H1 (cell line): ENCODE measurements at regions not wholly inside any gene's neighbourhood (a gene's known extent, or its start where the extent isn't known, plus 50 kb on each side); places are given as distances from the start of the nearest gene placed in this dataset.

Experiments
- CTCF ChIA-PET: fragments of 300-600 bp; sonication (Branson Sonifier 250); formaldehyde crosslinking; loops from one replicate; lab custom pipeline; 2021; ENCODE audit not compliant: partially characterized antibody; lab: Charles Lee
- POLR2A ChIA-PET: fragments of 300-600 bp; sonication (Branson Sonifier 250); formaldehyde crosslinking; loops from one replicate; lab custom pipeline; 2021; ENCODE audit warnings: inconsistent platforms; ENCODE audit not compliant: partially characterized antibody; lab: Charles Lee
- DNase-seq, 2 experiments: peaks; one replicate each; pipeline versions ENCODE4 v3.0.0 to v3.0.0-alpha.2; 2010 to 2022; ENCODE audit warnings: low spot score in 2 of 2, low read depth in 1 of 2, mixed read lengths in 1 of 2
- FAIRE-seq: peaks from 2 replicates; lab custom pipeline; 2011; peaks lifted over from hg19 to GRCh38; lab: Jason Lieb, UNC
- H2AFZ ChIP-seq: 2 replicates; pipeline ENCODE4 v1.8.1; 2012; ENCODE audit warnings: low read length, inconsistent platforms
- H2AK5ac ChIP-seq: 2 replicates; pipeline ENCODE4 v1.6.1; 2013; ENCODE audit warnings: low read depth, low read length
- H2BK120ac ChIP-seq: replicated peaks from 2 replicates; pipeline ENCODE3; 2013; ENCODE audit warnings: low read depth, low read length, inconsistent platforms
- H2BK12ac ChIP-seq: 2 replicates; pipeline ENCODE4 v1.6.1; 2013; ENCODE audit warnings: low read depth, low read length
- H2BK15ac ChIP-seq: 2 replicates; pipeline ENCODE4 v1.6.1; 2013; ENCODE audit warnings: low read length
- H2BK20ac ChIP-seq: 2 replicates; pipeline ENCODE4 v1.6.1; 2013; ENCODE audit warnings: low read length
- H2BK5ac ChIP-seq: 2 replicates; pipeline ENCODE4 v1.6.1; 2013; ENCODE audit warnings: low read depth, low read length
- H3K14ac ChIP-seq: 2 replicates; pipeline ENCODE4 v1.6.1; 2013; ENCODE audit warnings: inconsistent platforms; ENCODE audit not compliant: insufficient read length
- H3K18ac ChIP-seq: 2 replicates; pipeline ENCODE4 v1.6.1; 2013; ENCODE audit warnings: low read length; ENCODE audit errors: extremely low read depth
- H3K23ac ChIP-seq: 2 replicates; pipeline ENCODE4 v1.6.1; 2013; ENCODE audit warnings: inconsistent platforms; ENCODE audit not compliant: insufficient read length
- H3K23me2 ChIP-seq: 2 replicates; pipeline ENCODE4 v1.6.1; 2013; ENCODE audit warnings: low read depth, low read length
- H3K27ac ChIP-seq: 2 replicates; pipeline ENCODE4 v1.6.1; 2011; ENCODE audit warnings: low read depth, low read length, inconsistent platforms
- H3K27me3 ChIP-seq, 4 experiments: replicated peaks in 1 of 4; 1 replicate in 1 of 4; 2 replicates in 3 of 4; pipeline versions ENCODE4 v1.6.1 to v1.8.1; 2011 to 2013; ENCODE audit warnings: low read length in 3 of 4, mild to moderate bottlenecking in 3 of 4, inconsistent platforms in 2 of 4, mixed read lengths in 2 of 4, moderate library complexity in 1 of 4; ENCODE audit not compliant: control insufficient read depth in 3 of 4, insufficient read depth in 3 of 4; ENCODE audit errors: extremely low read depth in 1 of 4
- H3K36me3 ChIP-seq, 4 experiments: 2 replicates each; pipeline versions ENCODE4 v1.6.1 to v1.8.1; 2011 to 2013; ENCODE audit warnings: mild to moderate bottlenecking in 4 of 4, low read length in 3 of 4, moderate library complexity in 2 of 4, control low read depth in 1 of 4, inconsistent platforms in 1 of 4; ENCODE audit not compliant: insufficient read depth in 4 of 4, control insufficient read depth in 2 of 4
- H3K4ac ChIP-seq: replicated peaks from 2 replicates; pipeline ENCODE3; 2013; ENCODE audit warnings: low read length, low read depth, mixed read lengths, inconsistent platforms; ENCODE audit not compliant: insufficient read length
- H3K4me1 ChIP-seq, 4 experiments: replicated peaks in 1 of 4; 1 replicate in 1 of 4; 2 replicates in 3 of 4; pipeline versions ENCODE4 v1.6.1 to v1.8.1; 2011 to 2013; ENCODE audit warnings: low read length in 3 of 4, inconsistent platforms in 2 of 4, mixed read lengths in 1 of 4; ENCODE audit not compliant: insufficient read depth in 4 of 4, control insufficient read depth in 3 of 4
- H3K4me2 ChIP-seq, 2 experiments: 2 replicates each; pipeline versions ENCODE4 v1.6.1 to v1.8.1; 2011 to 2013; ENCODE audit warnings: low read depth in 2 of 2, low read length in 2 of 2, control low read depth in 1 of 2, inconsistent platforms in 1 of 2, mild to moderate bottlenecking in 1 of 2; ENCODE audit not compliant: insufficient read depth in 1 of 2
- H3K4me3 ChIP-seq, 4 experiments: fragments of 200-600, 300-600 bp in 1 of 4; sonication (generic), shearing (Covaris generic), sonication (Bioruptor Twin) in 1 of 4; 2 replicates each; pipeline versions ENCODE4 v1.5.1 to v1.8.1; 2011 to 2016; ENCODE audit warnings: low read length in 4 of 4, low read depth in 3 of 4, control low read depth in 2 of 4, inconsistent platforms in 2 of 4, mild to moderate bottlenecking in 2 of 4, mixed read lengths in 1 of 4, moderate library complexity in 1 of 4; ENCODE audit not compliant: insufficient read depth in 2 of 4; ENCODE audit errors: extremely low read depth in 1 of 4
- H3K56ac ChIP-seq: replicated peaks from 2 replicates; pipeline ENCODE3; 2013; ENCODE audit warnings: low read depth, mild to moderate bottlenecking, mixed read lengths, low read length, inconsistent platforms; ENCODE audit not compliant: insufficient read length
- H3K79me1 ChIP-seq: 2 replicates; pipeline ENCODE4 v1.6.1; 2013; ENCODE audit warnings: low read depth, low read length, control low read depth
- H3K79me2 ChIP-seq, 2 experiments: 2 replicates each; pipeline versions ENCODE4 v1.6.1 to v1.8.1; 2012 to 2013; ENCODE audit warnings: low read length in 2 of 2, mild to moderate bottlenecking in 2 of 2, inconsistent platforms in 1 of 2; ENCODE audit not compliant: insufficient read depth in 2 of 2, control insufficient read depth in 1 of 2
- H3K9ac ChIP-seq, 4 experiments: replicated peaks in 1 of 4; 1 replicate in 1 of 4; 2 replicates in 3 of 4; pipeline versions ENCODE4 v1.6.1 to v1.8.1; 2011 to 2013; ENCODE audit warnings: low read depth in 3 of 4, low read length in 3 of 4, control low read depth in 2 of 4, mild to moderate bottlenecking in 2 of 4, moderate library complexity in 2 of 4, inconsistent platforms in 1 of 4; ENCODE audit errors: extremely low read depth in 1 of 4
- H3K9me3 ChIP-seq, 2 experiments: 2 replicates each; pipeline versions ENCODE4 v1.6.1 to v1.8.1; 2012 to 2013; ENCODE audit warnings: mild to moderate bottlenecking in 2 of 2, moderate library complexity in 2 of 2, control low read depth in 1 of 2, inconsistent platforms in 1 of 2, low read depth in 1 of 2, low read length in 1 of 2, mixed read lengths in 1 of 2; ENCODE audit not compliant: insufficient read depth in 2 of 2
- H4K20me1 ChIP-seq, 2 experiments: replicated peaks in 1 of 2; 2 replicates each; pipeline versions ENCODE3 to v1.8.1; 2011 to 2013; ENCODE audit warnings: inconsistent platforms in 2 of 2, low read length in 2 of 2, mild to moderate bottlenecking in 1 of 2; ENCODE audit not compliant: insufficient read depth in 2 of 2, control insufficient read depth in 1 of 2
- H4K5ac ChIP-seq: 2 replicates; pipeline ENCODE4 v1.6.1; 2013; ENCODE audit warnings: low read length, low read depth, mixed read lengths, inconsistent platforms; ENCODE audit not compliant: insufficient read length
- H4K8ac ChIP-seq: 2 replicates; pipeline ENCODE4 v1.8.0; 2013; ENCODE audit warnings: mild to moderate bottlenecking, moderate library complexity, low read length, inconsistent platforms; ENCODE audit not compliant: insufficient read depth; ENCODE audit errors: extremely low read depth
- H4K91ac ChIP-seq: replicated peaks from 2 replicates; pipeline ENCODE3; 2013; ENCODE audit warnings: low read length, mixed read lengths, inconsistent platforms; ENCODE audit not compliant: insufficient read length
- BACH1 ChIP-seq: IDR thresholded peaks from 2 replicates; pipeline ENCODE4 v1.6.1; 2012; ENCODE audit warnings: low read length, improper control_type of control experiment
- BRCA1 ChIP-seq: IDR thresholded peaks from 2 replicates; pipeline ENCODE4 v1.6.1; 2012; ENCODE audit warnings: low read depth, low read length, improper control_type of control experiment
- CBX5 ChIP-seq: fragments of 300-800, 300-1000 bp; sonication (generic); IDR thresholded peaks from 2 replicates; pipeline ENCODE4 v1.7.1; 2016; ENCODE audit warnings: antibody characterized with exemption, low read length, low read depth
- CBX8 ChIP-seq: fragments of 300-800, 300-1000 bp; sonication (generic); IDR thresholded peaks from 2 replicates; pipeline ENCODE4 v1.7.1; 2016; ENCODE audit warnings: low read depth, low read length, borderline replicate concordance
- EP300 ChIP-seq, 2 experiments: IDR thresholded peaks; 1 replicate in 1 of 2; 2 replicates in 1 of 2; pipeline ENCODE4 v1.6.1; 2011 to 2012; ENCODE audit warnings: low read depth in 2 of 2, low read length in 2 of 2, mild to moderate bottlenecking in 2 of 2, borderline replicate concordance in 1 of 2, inconsistent platforms in 1 of 2, moderate library complexity in 1 of 2
- GABPA ChIP-seq: IDR thresholded peaks from 2 replicates; pipeline ENCODE4 v1.6.1; 2011; ENCODE audit warnings: mild to moderate bottlenecking, low read length, moderate library complexity, borderline replicate concordance; ENCODE audit not compliant: insufficient read depth
- KDM1A ChIP-seq: fragments of 200-600, 300-600 bp; sonication (generic); IDR thresholded peaks from 2 replicates; pipeline ENCODE4 v1.7.1; 2016; ENCODE audit warnings: mild to moderate bottlenecking, low read length, borderline replicate concordance
- KDM4A ChIP-seq: IDR thresholded peaks from one replicate; pipeline ENCODE4 v1.7.1; 2012; ENCODE audit warnings: low read depth, mild to moderate bottlenecking, moderate library complexity, low read length, inconsistent platforms; ENCODE audit not compliant: severe bottlenecking
- KDM5A ChIP-seq: fragments of 200-600 bp; IDR thresholded peaks from 2 replicates; pipeline ENCODE4 v1.7.1; 2012; ENCODE audit warnings: mild to moderate bottlenecking, low read length, inconsistent platforms, mixed read lengths
- NRF1 ChIP-seq: IDR thresholded peaks from 2 replicates; pipeline ENCODE4 v1.6.1; 2011; ENCODE audit warnings: mild to moderate bottlenecking, low read depth, low read length, improper control_type of control experiment
- PHF8 ChIP-seq: fragments of 200-600 bp; sonication (generic); conservative IDR thresholded peaks from 2 replicates; pipeline ENCODE4 v1.7.1; 2012; ENCODE audit warnings: low read depth, mild to moderate bottlenecking, inconsistent platforms, low read length, moderate library complexity
- POLR2AphosphoS5 ChIP-seq: IDR thresholded peaks from 2 replicates; pipeline ENCODE4 v1.6.1; 2011; ENCODE audit warnings: low read depth, low read length
- RBBP5 ChIP-seq: IDR thresholded peaks from 2 replicates; pipeline ENCODE4 v1.7.1; 2012; ENCODE audit warnings: low read depth, mild to moderate bottlenecking, inconsistent platforms, low read length, moderate library complexity, borderline replicate concordance
- SP4 ChIP-seq: IDR thresholded peaks from 2 replicates; pipeline ENCODE4 v1.6.1; 2012; ENCODE audit warnings: low read length, inconsistent platforms
- TAF7 ChIP-seq: optimal IDR thresholded peaks from 2 replicates; pipeline ENCODE3; 2011; ENCODE audit warnings: low read depth, mild to moderate bottlenecking, inconsistent platforms, low read length, moderate library complexity, borderline replicate concordance
- ZNF274 ChIP-seq: IDR thresholded peaks from 2 replicates; pipeline ENCODE4 v1.7.0; 2012; ENCODE audit warnings: low read length, borderline replicate concordance; ENCODE audit errors: extremely low read depth
- WGBS, 2 experiments: shearing (Covaris generic) in 1 of 2; methylation state at CpG; one replicate each; pipeline versions ENCODE4 v1.1.6 to v1.1.7; 2013 to 2015; ENCODE audit warnings: low lambda C conversion rate in 2 of 2, mixed read lengths in 2 of 2, inconsistent platforms in 1 of 2, low coverage in 1 of 2, missing lambda C conversion rate in 1 of 2; ENCODE audit not compliant: insufficient replicate concordance in 2 of 2, insufficient coverage in 1 of 2, insufficient read length in 1 of 2; ENCODE audit errors: extremely low coverage in 1 of 2, missing lambda C conversion rate in 1 of 2; 5-methylcytosine and 5-hydroxymethylcytosine counted together

- 89% methylated on average over 2 of the region's 2 CpGs; no CpG with 5 or more reads in 1 of the 2 experiments for WGBS, 2 experiments
- H3K23ac ChIP-seq, result no peak overlapping the region
- H3K4me2 ChIP-seq, result no peak overlapping the region
- H4K91ac ChIP-seq, result no peak overlapping the region
- no peak overlapping the region for H4K8ac ChIP-seq
- no peak for DNase-seq
- no peaks in the 10 kb centered on the region for H3K79me2 ChIP-seq
- no peaks in the 10 kb centered on the region for H3K9me3 ChIP-seq
- no peak overlapping the region for H3K56ac ChIP-seq
- H2AK5ac ChIP-seq, result no peak overlapping the region
- no peaks in the 10 kb centered on the region for H3K79me1 ChIP-seq
- H2AFZ ChIP-seq, result no peak overlapping the region
- H3K18ac ChIP-seq, result no peak overlapping the region
- no peak overlapping the region for H4K5ac ChIP-seq
- H3K27me3 ChIP-seq, result no peaks in the 10 kb centered on the region
- no peak overlapping the region for H2BK5ac ChIP-seq
- H3K36me3 ChIP-seq, result no peaks in the 10 kb centered on the region
- H3K9ac ChIP-seq, result no peak overlapping the region
- H3K14ac ChIP-seq, result no peak overlapping the region
- no peaks in the 10 kb centered on the region for H3K4me1 ChIP-seq
- no peak overlapping the region for H3K27ac ChIP-seq
- H4K20me1 ChIP-seq, result no peaks in the 10 kb centered on the region
- no peak overlapping the region for H2BK20ac ChIP-seq
- ChIA-PET POLR2A (no interaction called here), CTCF (interaction anchor here (0.6 kb wide), 1 partner anchor 15 kb away, joined by 3 read pairs; no protein-coding TSS in a partner anchor)
- H2BK120ac ChIP-seq, result no peak overlapping the region
- no peak overlapping the region for H3K4me3 ChIP-seq
- no peak overlapping the region for H2BK12ac ChIP-seq
- H2BK15ac ChIP-seq, result no peak overlapping the region
- no peak overlapping the region for H3K4ac ChIP-seq
- FAIRE-seq, result no peak
- H3K23me2 ChIP-seq, result no peaks in the 10 kb centered on the region
- TF ChIP-seq KDM5A (no peak), POLR2AphosphoS5 (no peak), GABPA (no peak), TAF7 (no peak), KDM4A (no peak), CBX5 (no peak), RBBP5 (no peak), BACH1 (no peak), NRF1 (no peak), PHF8 (no peak), CBX8 (no peak), KDM1A (no peak), ZNF274 (no peak), EP300 (IDR thresholded peaks at IDR 0.05; ENCODE audit: borderline replicate concordance in 1 of 2, low read depth in 2 of 2, low read length in 2 of 2) (no peak), BRCA1 (no peak), SP4 (no peak)
Observed at GRCh38 chr2:230599853-230600252, 112.8 kb upstream of the CAB39 start.
